GM21737 (cell line): ENCODE measurements at regions not wholly inside any gene's neighbourhood (a gene's known extent, or its start where the extent isn't known, plus 50 kb on each side); places are given as distances from the start of the nearest gene placed in this dataset.
"Not testable (repeated sequence)": the region's sequence is repeated elsewhere in the genome, so short reads cannot be mapped to it uniquely, and the experiment has no call there.

ENCODE experiments used
- ATAC-seq: cut with Tn5 transposase; IDR thresholded peaks from one replicate; pipeline ENCODE4 v1.9.1; 2021; ENCODE audit warnings: mild to moderate bottlenecking, moderate library complexity; ENCODE audit not compliant: unreplicated experiment

DNA sequence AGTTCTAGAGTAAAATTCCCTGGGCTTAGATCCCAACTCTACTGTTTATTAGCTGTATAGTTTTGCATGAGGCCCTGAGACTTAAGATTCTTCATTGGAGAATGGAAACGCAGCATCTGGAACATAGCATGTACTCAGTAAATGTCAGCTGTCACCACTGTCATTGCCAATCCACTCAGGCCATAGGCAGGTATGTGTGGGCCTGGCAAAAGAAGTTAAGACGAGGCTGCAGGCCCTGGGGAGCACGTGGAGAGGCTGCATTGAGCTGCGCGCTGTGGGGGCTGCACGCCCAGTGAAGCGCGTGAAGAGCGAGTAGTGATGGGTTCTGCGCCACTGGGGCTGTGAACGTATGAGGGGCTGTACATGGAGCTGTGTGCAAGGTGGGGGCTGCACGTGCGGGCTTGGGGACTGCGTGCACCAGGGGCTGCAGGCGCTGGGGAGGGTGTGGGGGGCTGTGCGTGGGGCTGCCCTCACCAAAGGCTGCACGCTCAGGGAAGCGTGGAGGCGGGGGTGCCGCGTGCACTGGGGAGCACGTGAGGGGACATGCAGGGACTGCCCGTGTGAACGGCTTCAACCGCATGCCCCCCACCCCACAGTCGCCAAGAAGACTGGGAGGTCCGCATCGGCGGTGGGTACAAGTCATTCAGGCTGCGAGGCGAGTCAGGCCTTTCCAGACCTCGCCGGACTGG lies 85.5 kb downstream of the PRR15 start:
- no peak for ATAC-seq

- ATAC-seq, result no peak
These were observed 86.2 kb downstream of the PRR15 start for GRCh38 chr7:29649876-29650275.

GRCh38 chr7:29651477-29651876 lies 87.8 kb downstream of the PRR15 start:
- no peak for ATAC-seq

- no peak for ATAC-seq
These were observed 88.9 kb downstream of the PRR15 start for GRCh38 chr7:29652556-29652955.

DNA sequence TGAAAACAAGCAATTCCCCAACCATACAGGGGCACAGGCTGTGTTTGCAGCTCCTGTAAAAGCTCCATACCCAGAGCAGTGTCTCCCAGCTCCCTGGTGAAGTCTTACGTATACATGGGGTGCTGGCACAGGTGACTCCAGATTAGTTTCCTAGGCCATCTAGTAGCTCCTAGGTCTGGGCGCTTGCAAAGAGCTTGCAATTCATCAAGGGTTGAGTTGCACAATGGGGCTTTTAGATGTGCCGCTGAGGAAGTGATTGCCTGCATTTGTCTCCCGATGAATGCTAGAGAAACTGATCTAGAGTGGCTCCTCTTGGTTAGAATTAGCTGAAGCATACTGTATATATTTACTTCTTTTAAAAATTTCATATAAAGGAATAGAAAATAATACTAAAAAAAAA lies 90.7 kb downstream of the PRR15 start:
- not testable (repeated sequence) for ATAC-seq

- ATAC-seq, result no peak
These were observed 93.7 kb downstream of the PRR15 start for GRCh38 chr7:29657288-29657687.

GRCh38 chr7:29657856-29658255 lies 94.2 kb downstream of the PRR15 start:
- no peak for ATAC-seq

DNA sequence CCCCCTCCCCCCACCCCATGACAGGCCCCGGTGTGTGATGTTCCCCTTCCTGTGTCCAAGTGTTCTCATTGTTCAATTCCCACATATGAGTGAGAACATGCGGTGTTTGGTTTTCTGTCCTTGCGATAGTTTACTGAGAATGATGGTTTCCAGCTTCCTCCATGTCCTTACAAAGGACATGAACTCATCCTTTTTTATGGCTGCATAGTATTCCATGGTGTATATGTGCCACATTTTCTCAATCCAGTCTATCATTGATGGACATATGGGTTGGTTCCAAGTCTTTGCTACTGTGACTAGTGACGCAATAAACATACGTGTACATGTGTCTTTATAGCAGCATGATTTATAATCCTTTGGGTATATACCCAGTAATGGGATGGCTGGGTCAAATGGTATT lies 95.6 kb downstream of the PRR15 start:
- ATAC-seq, result not testable (repeated sequence)

GRCh38 chr7:29662899-29663298 lies 99.3 kb downstream of the PRR15 start:
- ATAC-seq, result not testable (repeated sequence)

GRCh38 chr7:29664999-29665398 lies 101.4 kb downstream of the PRR15 start:
- ATAC-seq, result not testable (repeated sequence)

DNA sequence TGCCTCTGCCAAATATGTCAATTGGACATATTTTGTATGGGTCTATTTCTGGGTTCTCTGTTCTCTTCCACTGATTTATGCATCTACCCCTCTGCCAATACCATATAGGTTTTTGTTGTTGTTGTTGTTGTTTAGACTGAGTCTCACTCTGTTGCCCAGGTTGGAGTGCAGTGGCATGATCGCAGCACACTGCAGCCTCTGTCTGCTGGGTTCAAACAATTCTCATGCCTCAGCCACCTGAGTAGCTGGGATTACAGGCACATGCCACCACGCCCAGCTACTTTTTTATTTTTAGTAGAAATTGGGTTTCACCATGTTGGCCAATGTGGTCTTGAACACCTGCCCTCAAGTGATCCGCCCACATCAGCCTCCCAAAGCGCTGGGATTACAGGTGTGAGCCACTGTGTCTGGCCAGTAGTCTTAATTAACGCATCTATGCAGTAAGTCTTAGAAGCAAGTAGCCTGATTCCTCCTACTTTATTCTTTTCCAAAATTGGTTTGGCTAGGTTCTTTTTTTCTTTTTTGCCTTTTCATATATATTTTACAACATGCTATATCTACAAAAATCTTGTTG lies 103.5 kb downstream of the PRR15 start:
- not testable (repeated sequence) for ATAC-seq

GRCh38 chr7:29671286-29671685 lies 107.7 kb downstream of the PRR15 start:
- ATAC-seq, result not testable (repeated sequence)

- not testable (repeated sequence) for ATAC-seq
These were observed 110.0 kb downstream of the PRR15 start for GRCh38 chr7:29673635-29674034.

GRCh38 chr7:29674626-29675025 lies 111.0 kb downstream of the PRR15 start:
- ATAC-seq, result not testable (repeated sequence)

DNA sequence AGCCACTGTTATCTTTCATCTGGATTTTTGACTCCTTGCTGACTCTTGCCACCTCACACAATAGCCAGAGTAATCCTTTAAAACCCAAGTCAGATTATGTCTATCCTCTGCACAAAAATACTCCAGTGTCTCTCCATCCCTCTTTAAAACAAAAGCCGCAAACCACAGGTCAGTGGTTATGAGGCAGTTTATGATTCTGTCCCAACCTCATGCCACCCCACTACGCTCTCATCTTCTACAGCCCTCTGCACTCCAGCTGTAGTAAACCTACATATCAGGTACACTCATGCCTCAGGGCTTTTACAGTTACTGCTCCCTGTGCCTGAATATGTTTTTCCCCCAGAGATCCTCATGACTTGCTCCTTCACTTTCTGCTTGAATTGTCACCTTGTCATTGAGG lies 113.6 kb downstream of the PRR15 start:
- ATAC-seq, result not testable (repeated sequence)

DNA sequence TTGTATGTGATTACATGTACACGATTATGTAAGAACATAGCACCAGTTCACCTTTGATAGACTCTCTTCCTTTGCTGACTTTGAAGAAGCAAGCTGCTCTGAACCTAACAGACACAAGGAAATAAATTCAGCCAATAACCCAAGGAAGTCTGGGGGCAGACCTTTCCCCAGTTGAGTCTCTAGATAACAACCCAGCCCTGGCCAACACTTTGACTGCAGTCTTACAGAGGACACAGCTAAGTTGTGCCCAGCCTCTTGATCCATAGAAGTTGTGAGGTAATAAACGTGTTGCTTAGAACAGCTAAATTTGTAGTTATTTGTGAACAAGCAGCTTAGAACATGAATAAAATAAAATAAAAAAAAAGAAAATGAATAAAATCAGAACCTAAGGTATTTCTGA lies 116.3 kb downstream of the PRR15 start:
- ATAC-seq, result not testable (repeated sequence)

- ATAC-seq, result not testable (repeated sequence)
These were observed 117.0 kb downstream of the PRR15 start for GRCh38 chr7:29680601-29681000.

- ATAC-seq, result peak; percentile 24
These were observed 120.6 kb downstream of the PRR15 start for GRCh38 chr7:29684151-29684786.

GRCh38 chr7:29684787-29685650 lies 121.3 kb upstream of the WIPF3 start:
- peak; percentile 59 for ATAC-seq

GRCh38 chr7:29685651-29686271 lies 120.5 kb upstream of the WIPF3 start:
- not testable (repeated sequence) for ATAC-seq

DNA sequence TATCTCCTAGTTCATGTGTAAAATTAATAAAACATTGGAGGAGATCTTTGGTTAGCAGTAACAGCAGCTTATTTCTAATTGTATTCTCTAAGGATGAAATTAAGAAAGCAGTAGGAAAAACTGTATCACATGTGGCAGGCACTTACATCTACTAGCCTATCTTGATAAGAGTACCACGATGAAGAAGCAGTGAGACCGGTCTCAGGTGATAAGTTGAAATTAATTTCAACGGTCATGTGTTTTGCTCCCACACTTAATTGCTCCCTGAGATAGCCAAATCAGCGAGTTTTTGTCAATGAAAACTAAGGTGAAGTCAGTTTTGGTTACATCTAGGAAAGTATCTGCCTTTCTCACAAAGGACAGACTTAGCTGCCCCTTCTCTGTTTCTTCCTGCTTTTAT lies 115.8 kb upstream of the WIPF3 start:
- not testable (repeated sequence) for ATAC-seq
